ENCODE measurements at regions not wholly inside any gene's neighbourhood (a gene's known extent, or its start where the extent isn't known, plus 50 kb on each side); places are given as distances from the start of the nearest gene placed in this dataset.
"Not testable (repeated sequence)": the region's sequence is repeated elsewhere in the genome, so short reads cannot be mapped to it uniquely, and the experiment has no call there.

DNA sequence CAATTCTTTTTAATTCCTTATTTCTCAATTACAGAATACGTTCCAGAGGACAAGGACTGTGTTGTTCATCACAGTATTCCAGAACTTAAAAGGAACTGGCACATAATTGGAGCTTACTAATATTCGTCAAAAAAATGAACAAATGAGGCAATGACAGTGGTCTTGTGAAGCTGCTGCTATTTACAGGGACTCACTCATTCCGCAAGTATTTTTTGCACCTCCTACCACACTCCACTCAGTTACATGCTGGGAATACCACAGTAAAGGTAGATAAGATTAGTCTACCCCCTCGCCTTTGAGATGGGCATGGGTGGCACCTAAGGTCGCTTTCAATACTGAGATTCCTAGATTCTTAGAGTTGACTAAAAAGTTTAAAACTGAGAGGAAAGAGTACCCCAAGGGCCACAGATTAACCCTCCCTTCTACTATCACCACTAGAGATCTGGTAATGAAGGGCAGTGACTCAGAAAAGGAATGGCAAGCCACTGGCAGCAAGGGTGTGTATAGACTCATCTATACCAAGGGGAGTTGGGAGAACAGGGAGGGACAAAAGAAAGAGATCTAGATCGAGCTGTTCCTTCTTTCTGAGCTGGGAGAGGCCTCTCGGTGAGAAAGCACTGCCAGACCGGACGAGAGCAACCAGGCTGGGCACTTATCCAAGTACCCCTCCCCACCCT is 85.0 kb downstream of the RPL27A start:
- DNase-seq (ENCODE audit: extremely low read depth in 1 of 11, low read depth in 9 of 11, low spot score in 4 of 11) = no peak

DNA sequence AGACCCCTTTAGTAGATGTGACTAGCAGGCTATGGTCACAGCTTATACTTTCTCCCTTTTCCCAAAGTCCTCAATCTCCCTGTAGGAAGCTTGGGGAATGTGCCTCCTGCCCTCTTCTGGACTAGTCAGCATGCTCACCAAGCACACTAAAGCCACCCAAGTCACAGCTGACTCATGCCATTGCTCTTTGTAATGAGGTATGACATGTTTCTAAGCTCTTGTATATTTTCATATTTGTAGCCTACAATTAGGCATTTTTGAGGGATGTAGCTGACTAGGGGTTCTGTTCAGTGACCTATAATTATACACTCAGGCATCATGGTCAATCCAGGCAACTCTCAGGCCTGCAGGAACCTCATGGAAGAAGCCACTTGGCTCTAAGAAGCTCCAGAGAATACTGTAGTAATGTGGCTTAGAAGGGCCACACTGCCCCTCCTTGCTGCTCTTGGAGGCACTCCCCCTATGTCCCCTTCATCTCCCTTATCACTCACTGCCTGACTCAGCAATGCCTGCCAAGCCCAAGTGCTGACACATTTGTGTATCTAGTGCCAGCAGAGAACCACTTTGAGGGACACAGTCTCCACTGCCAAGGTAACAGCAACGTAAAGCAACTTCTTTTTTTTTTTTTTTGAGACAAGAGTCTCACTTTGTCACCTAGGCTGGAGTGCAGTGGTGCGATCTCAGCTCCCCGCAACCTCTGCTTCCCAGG is 86.2 kb downstream of the RPL27A start:
- DNase-seq (ENCODE audit: extremely low read depth in 1 of 11, low read depth in 9 of 11, low spot score in 4 of 11) = no peak

GRCh38 chr11:8772571-8773519 is 90.3 kb downstream of the RPL27A start:
- no peak for DNase-seq (ENCODE audit: extremely low read depth in 1 of 11, low read depth in 9 of 11, low spot score in 4 of 11)

DNA sequence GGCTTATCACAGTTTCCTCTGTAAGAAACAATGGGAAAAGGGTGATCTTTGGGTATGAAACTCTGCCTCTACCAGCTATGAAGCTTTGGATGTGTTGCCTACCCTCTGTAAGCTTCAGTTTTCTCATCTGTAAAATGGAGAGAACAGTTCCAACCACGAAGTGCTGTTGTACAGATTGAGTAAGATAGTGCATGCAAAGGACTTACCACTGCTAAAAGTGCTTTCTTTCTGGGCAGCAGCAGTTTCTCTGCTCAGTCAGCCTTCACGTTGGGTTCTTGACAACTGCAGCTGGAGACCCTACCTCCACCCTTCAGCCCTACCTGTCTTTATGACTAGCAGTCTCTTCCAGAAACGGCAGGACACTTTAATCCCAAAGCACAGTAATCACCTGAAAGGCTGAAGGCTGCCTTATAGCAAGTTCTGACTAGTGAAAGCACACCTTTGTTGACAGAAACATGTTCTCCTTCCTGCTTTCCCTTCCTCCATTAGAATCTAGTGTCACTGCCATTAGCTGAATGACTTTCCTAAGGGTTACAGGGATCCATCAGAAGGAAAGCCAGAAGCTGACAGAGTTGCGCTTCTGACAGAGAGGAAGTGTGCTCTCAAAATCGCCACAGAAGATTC is 91.4 kb downstream of the RPL27A start:
- no peak for DNase-seq (ENCODE audit: extremely low read depth in 1 of 11, low read depth in 9 of 11, low spot score in 4 of 11)

DNA sequence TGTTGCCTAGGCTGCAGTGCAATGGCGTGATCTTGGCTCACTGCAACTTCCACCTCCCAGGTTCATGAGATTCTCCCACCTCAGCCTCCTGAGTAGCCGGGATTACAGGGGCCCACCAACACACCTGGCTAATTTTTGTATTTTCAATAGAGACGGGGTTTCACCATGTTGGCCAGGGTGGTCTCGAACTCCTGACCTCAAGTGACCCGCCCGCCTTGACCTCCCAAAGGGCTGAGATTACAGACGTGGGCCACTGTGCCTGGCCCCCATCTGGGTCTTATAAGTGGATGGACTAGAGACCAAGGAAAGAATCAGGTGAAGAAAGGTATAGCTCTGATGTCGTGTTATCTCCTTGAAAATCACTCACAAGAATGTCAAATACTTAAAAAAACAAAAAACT is 92.3 kb downstream of the RPL27A start:
- not testable (repeated sequence) for DNase-seq (ENCODE audit: extremely low read depth in 1 of 11, low read depth in 9 of 11, low spot score in 4 of 11)

DNA sequence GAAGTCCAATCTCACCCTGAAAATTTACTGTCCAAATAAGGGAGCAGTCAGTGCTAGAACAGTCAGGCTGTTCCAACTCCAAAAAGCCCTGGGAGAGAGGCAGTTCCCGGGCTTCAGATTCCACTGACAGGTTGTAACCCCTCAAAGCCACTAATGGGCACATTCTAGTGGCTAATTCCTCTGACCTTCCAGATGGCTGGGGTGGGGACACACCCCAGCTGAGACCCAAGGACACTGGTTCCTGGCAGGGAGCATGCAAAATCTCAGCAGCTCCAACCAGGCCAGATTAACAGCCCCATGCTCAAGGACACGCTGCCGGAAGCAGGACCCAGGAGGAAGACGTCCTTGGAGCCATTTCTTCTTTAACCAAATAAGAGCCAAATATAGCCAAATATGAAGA is 92.7 kb downstream of the RPL27A start:
- DNase-seq (ENCODE audit: extremely low read depth in 1 of 11, low read depth in 9 of 11, low spot score in 4 of 11) = no peak

DNA sequence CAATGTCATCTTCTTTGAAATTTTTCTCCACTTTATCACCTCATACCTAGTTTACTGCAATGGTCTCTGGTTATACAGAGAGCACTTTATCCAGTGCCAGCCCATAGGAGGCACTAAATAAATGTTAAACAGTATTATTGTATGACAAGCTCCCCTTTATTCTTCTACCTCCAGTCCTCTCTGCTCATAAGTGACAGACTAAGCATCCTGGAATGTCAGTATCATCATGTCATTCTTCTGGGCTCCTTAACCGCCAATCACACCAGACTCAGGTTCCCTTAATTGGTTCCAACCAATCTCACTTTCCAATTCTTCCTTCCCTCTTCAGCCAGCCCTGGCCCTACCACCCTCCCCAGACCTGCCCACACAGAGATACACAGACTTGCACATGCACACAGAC is 93.1 kb downstream of the RPL27A start:
- DNase-seq (ENCODE audit: extremely low read depth in 1 of 11, low read depth in 9 of 11, low spot score in 4 of 11) = no peak

GRCh38 chr11:8776209-8776608 is 93.6 kb downstream of the RPL27A start:
- DNase-seq (ENCODE audit: extremely low read depth in 1 of 11, low read depth in 9 of 11, low spot score in 4 of 11) = no peak

GRCh38 chr11:8777907-8778767 is 95.5 kb downstream of the RPL27A start:
- DNase-seq (ENCODE audit: extremely low read depth in 1 of 11, low read depth in 9 of 11, low spot score in 4 of 11) = peak in 4 of 11 donors; percentile 20 to 43 (median 32)

- no peak for DNase-seq (ENCODE audit: extremely low read depth in 1 of 11, low read depth in 9 of 11, low spot score in 4 of 11)
Observed at GRCh38 chr11:8779107-8779506, 96.5 kb downstream of the RPL27A start.

DNA sequence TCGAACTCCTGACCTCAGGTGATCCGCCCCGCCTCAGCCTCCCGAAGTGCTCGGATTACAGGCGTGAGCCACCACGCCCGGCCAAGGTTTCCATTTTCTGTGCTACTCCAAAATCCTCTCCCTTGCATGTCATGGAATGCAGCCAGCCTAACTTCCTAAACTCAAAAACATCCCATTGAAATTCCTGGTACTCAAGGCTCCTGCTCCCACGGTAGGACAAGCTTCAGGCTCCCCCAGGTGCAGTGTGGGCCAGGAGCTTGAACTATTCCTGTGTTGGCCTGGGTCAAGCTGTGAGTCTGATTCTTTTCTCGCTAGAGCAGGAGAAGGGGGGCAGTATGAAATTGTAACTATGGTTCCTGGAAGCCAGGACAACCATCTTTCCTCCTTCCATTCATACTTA is 97.1 kb downstream of the RPL27A start:
- no peak for DNase-seq (ENCODE audit: extremely low read depth in 1 of 11, low read depth in 9 of 11, low spot score in 4 of 11)

- no peak for DNase-seq (ENCODE audit: extremely low read depth in 1 of 11, low read depth in 9 of 11, low spot score in 4 of 11)
Observed at GRCh38 chr11:8784954-8785353, 102.4 kb downstream of the RPL27A start.

- DNase-seq (ENCODE audit: extremely low read depth in 1 of 11, low read depth in 9 of 11, low spot score in 4 of 11) = no peak
Observed at GRCh38 chr11:8785457-8785856, 102.9 kb downstream of the RPL27A start.

- no peak for DNase-seq (ENCODE audit: extremely low read depth in 1 of 11, low read depth in 9 of 11, low spot score in 4 of 11)
Observed at GRCh38 chr11:8785998-8786397, 103.4 kb downstream of the RPL27A start.

- no peak for DNase-seq (ENCODE audit: extremely low read depth in 1 of 11, low read depth in 9 of 11, low spot score in 4 of 11)
Observed at GRCh38 chr11:8786933-8787332, 104.3 kb downstream of the RPL27A start.

DNA sequence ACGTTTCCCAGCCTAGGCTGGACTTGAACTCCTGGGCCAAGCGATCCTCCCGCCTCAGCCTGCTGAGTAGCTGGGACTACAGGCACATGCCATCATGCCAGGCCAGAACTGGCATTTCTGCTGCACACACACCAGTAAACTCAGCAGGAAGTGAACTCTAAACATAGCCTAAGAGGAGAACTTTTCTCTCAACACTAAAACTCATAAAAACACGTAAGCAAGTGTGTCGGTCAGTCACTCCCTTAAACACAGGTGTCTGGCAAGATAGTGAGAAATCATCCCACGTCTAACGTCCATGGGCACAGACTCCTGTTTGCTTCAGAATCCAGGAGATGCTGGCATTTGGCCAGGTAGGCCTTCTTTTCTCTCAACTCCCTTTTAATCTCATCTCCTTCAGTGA is 104.8 kb downstream of the RPL27A start:
- DNase-seq (ENCODE audit: extremely low read depth in 1 of 11, low read depth in 9 of 11, low spot score in 4 of 11) = no peak

- no peak for DNase-seq (ENCODE audit: extremely low read depth in 1 of 11, low read depth in 9 of 11, low spot score in 4 of 11)
Observed at GRCh38 chr11:8788616-8789015, 106.0 kb downstream of the RPL27A start.

DNA sequence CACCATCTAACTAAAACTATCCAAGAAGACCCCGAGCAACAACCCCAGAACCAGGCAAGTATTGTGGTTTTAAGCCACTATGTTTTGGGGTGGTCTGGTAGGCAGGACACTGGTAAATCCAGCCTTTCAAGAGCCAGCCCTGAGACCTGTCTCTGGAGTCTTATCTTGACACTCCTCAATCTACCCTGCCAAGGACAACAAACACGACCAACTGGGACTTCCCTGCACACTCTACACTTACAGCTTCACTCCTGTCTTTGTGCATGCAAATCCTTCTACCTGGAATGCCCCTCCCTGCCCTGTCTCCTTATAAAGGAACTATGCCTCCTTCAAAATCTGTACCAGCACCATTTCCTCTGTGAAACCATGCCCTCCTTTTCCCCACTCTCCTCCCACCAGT is 107.3 kb downstream of the RPL27A start:
- DNase-seq (ENCODE audit: extremely low read depth in 1 of 11, low read depth in 9 of 11, low spot score in 4 of 11) = no peak

DNA sequence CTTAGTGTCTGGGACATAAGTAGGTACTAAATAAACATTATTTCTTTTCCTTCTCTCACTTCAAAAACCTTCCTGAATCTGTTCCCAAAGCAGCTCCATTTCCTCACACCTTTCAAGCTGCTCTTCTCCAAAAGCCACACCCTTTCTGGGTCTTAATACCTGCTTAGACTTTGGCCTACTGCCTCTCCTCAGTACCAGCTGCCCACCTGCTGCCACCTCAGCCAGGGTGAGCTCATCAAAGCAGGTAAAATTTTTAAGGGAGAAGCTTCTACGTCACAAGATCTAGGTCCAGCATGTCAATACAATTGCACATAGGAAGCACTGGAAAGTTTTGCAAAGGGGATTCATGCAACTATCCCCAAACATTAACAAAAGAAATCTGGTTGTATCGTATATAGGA is 108.4 kb downstream of the RPL27A start:
- DNase-seq (ENCODE audit: extremely low read depth in 1 of 11, low read depth in 9 of 11, low spot score in 4 of 11) = no peak
